Hepatocyte (in vitro differentiated cells): ENCODE measurements at regions not wholly inside any gene's neighbourhood (a gene's known extent, or its start where the extent isn't known, plus 50 kb on each side); places are given as distances from the start of the nearest gene placed in this dataset.

Experiments used
- DNase-seq: peaks from one replicate; pipeline ENCODE4 v3.0.0-alpha.2; 2016; ENCODE audit warnings: low spot score
- H2AFZ ChIP-seq: fragments of 200-600 bp; sonication (generic); 2 replicates; pipeline ENCODE4 v1.6.0; 2016; ENCODE audit warnings: antibody characterized with exemption, mild to moderate bottlenecking
- H3K27ac ChIP-seq: fragments of 200-600 bp; sonication (generic); 2 replicates; pipeline ENCODE4 v1.5.1; 2016; ENCODE audit warnings: mild to moderate bottlenecking
- H3K27me3 ChIP-seq: fragments of 200-600 bp; sonication (generic); 2 replicates; pipeline ENCODE4 v1.6.1; 2016
- H3K36me3 ChIP-seq: fragments of 200-600 bp; sonication (generic); replicated peaks from 2 replicates; pipeline ENCODE4 v1.5.1; 2016; ENCODE audit warnings: low read depth; ENCODE audit not compliant: insufficient read depth
- H3K4me1 ChIP-seq: fragments of 200-600 bp; sonication (generic); 2 replicates; pipeline ENCODE4 v1.5.1; 2016; ENCODE audit warnings: mild to moderate bottlenecking, moderate library complexity; ENCODE audit not compliant: insufficient read depth
- H3K4me2 ChIP-seq: fragments of 200-600 bp; sonication (generic); 2 replicates; pipeline ENCODE4 v1.6.0; 2016
- H3K4me3 ChIP-seq: fragments of 200-600 bp; sonication (generic); 2 replicates; pipeline ENCODE4 v1.5.1; 2016; ENCODE audit warnings: mild to moderate bottlenecking
- H3K79me2 ChIP-seq: fragments of 200-600 bp; sonication (generic); 2 replicates; pipeline ENCODE4 v1.6.0; 2017; ENCODE audit warnings: mild to moderate bottlenecking
- H3K9me2 ChIP-seq: fragments of 200-600 bp; sonication (generic); replicated peaks from 2 replicates; pipeline ENCODE4 v1.6.0; 2017; ENCODE audit warnings: mild to moderate bottlenecking; ENCODE audit not compliant: insufficient read depth
- H3K9me3 ChIP-seq: fragments of 200-600 bp; sonication (generic); 2 replicates; pipeline ENCODE4 v1.5.1; 2016; ENCODE audit warnings: low read depth, mild to moderate bottlenecking
- H4K20me1 ChIP-seq: fragments of 200-600 bp; sonication (generic); 2 replicates; pipeline ENCODE4 v1.6.0; 2016; ENCODE audit warnings: mild to moderate bottlenecking; ENCODE audit not compliant: insufficient read depth, poor library complexity, severe bottlenecking
- CTCF ChIP-seq: fragments of 200-600 bp; sonication (generic); IDR thresholded peaks from 2 replicates; pipeline ENCODE4 v1.5.1; 2016; ENCODE audit warnings: antibody characterized with exemption, mild to moderate bottlenecking; ENCODE audit not compliant: poor library complexity
- EZH2 ChIP-seq: fragments of 200-600 bp; sonication (generic); IDR thresholded peaks from 2 replicates; pipeline ENCODE4 v1.6.1; 2016; ENCODE audit warnings: antibody characterized with exemption, mild to moderate bottlenecking, borderline replicate concordance
- EZH2phosphoT487 ChIP-seq: fragments of 200-600 bp; sonication (generic); IDR thresholded peaks from one replicate; pipeline ENCODE4 v1.6.1; 2018; ENCODE audit warnings: antibody characterized with exemption, mild to moderate bottlenecking, low read depth, moderate library complexity; ENCODE audit not compliant: unreplicated experiment, severe bottlenecking
- WGBS: methylation state at CpG from one replicate; pipeline ENCODE4 v1.1.6; 2016; ENCODE audit warnings: low lambda C conversion rate; ENCODE audit errors: missing lambda C conversion rate; 5-methylcytosine and 5-hydroxymethylcytosine counted together

DNA sequence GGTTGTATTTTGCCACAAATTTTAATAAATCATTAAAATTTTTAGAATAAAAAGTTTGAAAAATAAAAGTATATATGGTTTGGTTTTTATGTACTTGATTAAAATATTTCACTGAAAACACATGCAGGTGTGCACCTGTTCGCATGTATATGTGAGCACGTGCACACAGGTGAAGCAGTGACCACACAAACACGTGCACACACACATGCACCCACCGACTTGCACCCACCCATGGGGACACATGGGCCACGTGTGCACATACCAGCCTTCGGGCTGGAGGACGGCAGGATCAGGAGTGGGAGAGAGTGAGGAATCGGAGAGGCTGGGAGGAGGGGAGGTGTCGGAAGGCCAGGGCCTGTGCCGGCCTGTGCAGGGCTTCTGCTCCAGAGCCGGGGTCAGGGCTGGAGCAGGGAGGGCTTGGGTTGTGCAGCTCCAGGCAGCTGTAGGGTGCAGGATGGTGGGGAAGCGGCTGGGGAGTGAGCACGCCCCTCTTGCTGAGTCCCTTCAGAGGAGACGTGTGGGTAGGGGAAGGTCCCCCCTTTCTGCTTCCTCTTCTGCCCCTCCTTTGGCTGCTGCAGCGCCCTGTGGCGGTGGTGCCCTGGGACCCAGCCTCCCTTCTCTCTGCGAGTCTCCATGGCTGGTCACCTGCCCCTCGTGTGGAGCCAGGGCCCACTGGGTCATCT is 106.9 kb upstream of the HDAC4 start:
- Histone ChIP-seq H3K27ac (no peak overlapping the region), H3K36me3 (no peaks in the 10 kb centered on the region), H3K9me3 (no peaks in the 10 kb centered on the region), H2AFZ (no peak overlapping the region), H4K20me1 (no peaks in the 10 kb centered on the region), H3K79me2 (no peaks in the 10 kb centered on the region), H3K4me3 (no peak overlapping the region), H3K4me1 (peaks cover 4% of the 10 kb centered on the region), H3K4me2 (no peak overlapping the region), H3K9me2 (no peaks in the 10 kb centered on the region), H3K27me3 (no peaks in the 10 kb centered on the region)
- TF ChIP-seq EZH2 = no peak
- no peak for TF ChIP-seq CTCF
- TF ChIP-seq EZH2phosphoT487 = no peak
- no peak for DNase-seq
- WGBS = 87% methylated on average over 18 of the region's 18 CpGs

GRCh38 chr2:239506961-239507360 is 106.1 kb upstream of the HDAC4 start:
- Histone ChIP-seq H4K20me1 (no peaks in the 10 kb centered on the region), H3K9me2 (no peaks in the 10 kb centered on the region), H3K9me3 (no peaks in the 10 kb centered on the region), H3K4me2 (no peak overlapping the region), H3K4me3 (no peak overlapping the region), H3K79me2 (no peaks in the 10 kb centered on the region), H3K27me3 (no peaks in the 10 kb centered on the region), H3K4me1 (peaks cover 4% of the 10 kb centered on the region), H2AFZ (no peak overlapping the region), H3K27ac (no peak overlapping the region), H3K36me3 (no peaks in the 10 kb centered on the region)
- TF ChIP-seq EZH2 (no peak), EZH2phosphoT487 (no peak), CTCF (no peak)
- WGBS = 93% methylated on average over 19 of the region's 19 CpGs
- no peak for DNase-seq

DNA sequence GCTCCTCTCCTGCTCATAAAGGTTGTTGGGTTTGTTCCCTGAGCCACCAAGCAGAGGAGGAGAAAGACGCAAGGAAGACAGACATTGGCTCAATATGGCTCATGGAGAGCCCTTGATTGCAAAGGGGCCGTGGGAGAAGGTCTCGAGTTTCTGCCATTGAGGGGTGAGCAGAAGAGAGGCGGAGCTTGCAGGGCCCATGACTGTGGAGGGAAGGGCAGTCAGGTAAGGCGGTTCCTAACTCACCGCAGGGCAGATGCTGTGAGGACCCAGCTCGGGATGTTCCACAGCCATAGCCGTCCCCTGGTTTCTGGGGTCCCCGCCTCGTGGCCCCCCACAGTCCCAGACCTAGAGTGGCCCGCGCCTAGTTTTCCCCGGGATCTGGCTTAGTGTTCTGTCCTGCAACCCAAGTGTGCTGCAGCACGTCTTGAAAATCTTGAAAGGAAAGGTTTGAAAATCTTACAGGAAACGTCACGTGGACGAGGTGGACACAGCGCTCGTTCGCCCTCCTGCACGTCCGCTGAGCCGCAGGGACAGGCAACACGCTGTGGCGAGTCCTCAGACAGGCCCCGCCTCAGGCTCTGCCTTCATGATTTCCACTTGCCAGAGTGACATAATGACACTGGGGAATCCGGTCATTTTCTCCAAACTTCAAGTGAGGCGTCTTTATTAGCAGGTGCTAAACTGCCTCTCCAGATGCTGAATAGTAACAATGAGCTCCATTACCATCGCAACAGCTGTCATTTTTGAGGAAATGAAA is 105.5 kb upstream of the HDAC4 start:
- Histone ChIP-seq H3K27me3 (no peaks in the 10 kb centered on the region), H3K79me2 (no peaks in the 10 kb centered on the region), H2AFZ (no peak overlapping the region), H3K4me1 (peaks cover 4% of the 10 kb centered on the region), H3K9me3 (no peaks in the 10 kb centered on the region), H4K20me1 (no peaks in the 10 kb centered on the region), H3K4me2 (no peak overlapping the region), H3K36me3 (no peaks in the 10 kb centered on the region), H3K9me2 (no peaks in the 10 kb centered on the region), H3K27ac (no peak overlapping the region), H3K4me3 (no peak overlapping the region)
- no peak for TF ChIP-seq CTCF
- DNase-seq = no peak
- 91% methylated on average over 27 of the region's 29 CpGs for WGBS
